ENCODE measurements at regions not wholly inside any gene's neighbourhood (a gene's known extent, or its start where the extent isn't known, plus 50 kb on each side); places are given as distances from the start of the nearest gene placed in this dataset.

DNA sequence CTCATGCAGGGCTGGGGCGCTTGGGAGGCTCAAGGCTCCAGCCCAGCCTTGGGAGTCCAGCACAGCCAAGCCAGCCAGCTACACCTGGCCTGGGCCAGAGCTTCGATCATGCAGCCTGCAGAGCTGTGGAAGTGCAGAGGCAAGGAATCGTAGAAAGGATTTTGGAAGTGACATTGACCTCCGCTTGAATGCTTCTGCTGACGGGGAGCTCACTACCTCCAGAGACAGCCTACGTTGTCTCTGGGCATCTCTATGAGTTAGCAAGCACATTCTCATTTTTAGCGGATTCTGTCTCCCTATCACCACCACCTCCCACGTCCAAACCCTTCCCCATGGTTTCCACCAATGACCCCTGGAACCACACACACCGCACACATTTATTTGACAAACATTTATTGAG is 88.5 kb downstream of the MICALL2 start:
- TF ChIP-seq POLR2A (IDR thresholded peaks at IDR 0.05) = no peak
- TF ChIP-seq, protein P1, sequence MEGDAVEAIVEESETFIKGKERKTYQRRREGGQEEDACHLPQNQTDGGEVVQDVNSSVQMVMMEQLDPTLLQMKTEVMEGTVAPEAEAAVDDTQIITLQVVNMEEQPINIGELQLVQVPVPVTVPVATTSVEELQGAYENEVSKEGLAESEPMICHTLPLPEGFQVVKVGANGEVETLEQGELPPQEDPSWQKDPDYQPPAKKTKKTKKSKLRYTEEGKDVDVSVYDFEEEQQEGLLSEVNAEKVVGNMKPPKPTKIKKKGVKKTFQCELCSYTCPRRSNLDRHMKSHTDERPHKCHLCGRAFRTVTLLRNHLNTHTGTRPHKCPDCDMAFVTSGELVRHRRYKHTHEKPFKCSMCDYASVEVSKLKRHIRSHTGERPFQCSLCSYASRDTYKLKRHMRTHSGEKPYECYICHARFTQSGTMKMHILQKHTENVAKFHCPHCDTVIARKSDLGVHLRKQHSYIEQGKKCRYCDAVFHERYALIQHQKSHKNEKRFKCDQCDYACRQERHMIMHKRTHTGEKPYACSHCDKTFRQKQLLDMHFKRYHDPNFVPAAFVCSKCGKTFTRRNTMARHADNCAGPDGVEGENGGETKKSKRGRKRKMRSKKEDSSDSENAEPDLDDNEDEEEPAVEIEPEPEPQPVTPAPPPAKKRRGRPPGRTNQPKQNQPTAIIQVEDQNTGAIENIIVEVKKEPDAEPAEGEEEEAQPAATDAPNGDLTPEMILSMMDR (IDR thresholded peaks at IDR 0.05) = no peak

Data from gastroesophageal sphincter (tissue), 3 donors.